Glutamatergic neuron (in vitro differentiated cells): ENCODE measurements at regions not wholly inside any gene's neighbourhood (a gene's known extent, or its start where the extent isn't known, plus 50 kb on each side); places are given as distances from the start of the nearest gene placed in this dataset.

ENCODE experiments used
- DNase-seq: peaks from one replicate; pipeline ENCODE4 v3.0.0; 2022
- H3K27ac Mint-ChIP-seq: one replicate; pipeline ENCODE4 v1.8.0; 2020; ENCODE audit warnings: mild to moderate bottlenecking, mixed read lengths, inconsistent platforms; ENCODE audit not compliant: unreplicated experiment
- H3K27me3 Mint-ChIP-seq: one replicate; pipeline ENCODE4 v1.8.0; 2020; ENCODE audit warnings: mild to moderate bottlenecking, moderate library complexity, mixed read lengths, inconsistent platforms; ENCODE audit not compliant: unreplicated experiment
- H3K36me3 Mint-ChIP-seq: one replicate; pipeline ENCODE4 v1.8.0; 2020; ENCODE audit warnings: mild to moderate bottlenecking, mixed read lengths, inconsistent platforms; ENCODE audit not compliant: unreplicated experiment
- H3K4me1 Mint-ChIP-seq: one replicate; pipeline ENCODE4 v1.8.0; 2020; ENCODE audit warnings: mild to moderate bottlenecking, low read depth, mixed read lengths, inconsistent platforms; ENCODE audit not compliant: unreplicated experiment
- H3K4me3 Mint-ChIP-seq: one replicate; pipeline ENCODE4 v1.8.0; 2020; ENCODE audit warnings: mild to moderate bottlenecking, mixed read lengths, inconsistent platforms; ENCODE audit not compliant: unreplicated experiment
- H3K9me3 Mint-ChIP-seq: one replicate; pipeline ENCODE4 v1.8.0; 2020; ENCODE audit warnings: mild to moderate bottlenecking, moderate library complexity, mixed read lengths, inconsistent platforms; ENCODE audit not compliant: unreplicated experiment
- CTCF ChIP-seq: fragments of 200-600 bp; sonication (generic); IDR thresholded peaks from one replicate; pipeline ENCODE4 v1.5.0; 2021; ENCODE audit not compliant: partially characterized antibody, unreplicated experiment

GRCh38 chr1:96967311-96967710, 245.7 kb downstream of the PTBP2 start:
- H3K9me3 Mint-ChIP-seq: no peaks in the 10 kb centered on the region
- peaks cover 19% of the 10 kb centered on the region for H3K4me1 Mint-ChIP-seq
- no peak overlapping the region for H3K27ac Mint-ChIP-seq
- no peak overlapping the region for H3K4me3 Mint-ChIP-seq
- no peaks in the 10 kb centered on the region for H3K36me3 Mint-ChIP-seq
- H3K27me3 Mint-ChIP-seq: peaks cover 1% of the 10 kb centered on the region
- TF ChIP-seq CTCF: no peak
- DNase-seq: no peak

GRCh38 chr1:96968541-96968940, 247.0 kb downstream of the PTBP2 start:
- Mint-ChIP-seq H3K4me1 (peaks cover 23% of the 10 kb centered on the region), H3K27me3 (peaks cover 1% of the 10 kb centered on the region), H3K4me3 (no peak overlapping the region), H3K27ac (no peak overlapping the region), H3K36me3 (no peaks in the 10 kb centered on the region), H3K9me3 (no peaks in the 10 kb centered on the region)
- DNase-seq: no peak
- TF ChIP-seq CTCF: no peak

- no peak for DNase-seq
- H3K36me3 Mint-ChIP-seq: no peaks in the 10 kb centered on the region
- H3K27me3 Mint-ChIP-seq: peaks cover 1% of the 10 kb centered on the region
- peak overlapping the region; percentile 43 for H3K27ac Mint-ChIP-seq
- H3K9me3 Mint-ChIP-seq: peaks cover 1% of the 10 kb centered on the region
- TF ChIP-seq CTCF: no peak
- H3K4me3 Mint-ChIP-seq: no peak overlapping the region
- H3K4me1 Mint-ChIP-seq: peaks cover 27% of the 10 kb centered on the region
Observed at GRCh38 chr1:96968983-96969382, 247.4 kb downstream of the PTBP2 start.

- peaks cover 1% of the 10 kb centered on the region for H3K9me3 Mint-ChIP-seq
- DNase-seq: no peak
- H3K27me3 Mint-ChIP-seq: peaks cover 1% of the 10 kb centered on the region
- H3K27ac Mint-ChIP-seq: no peak overlapping the region
- no peak for TF ChIP-seq CTCF
- H3K4me3 Mint-ChIP-seq: no peak overlapping the region
- no peaks in the 10 kb centered on the region for H3K36me3 Mint-ChIP-seq
- H3K4me1 Mint-ChIP-seq: peaks cover 26% of the 10 kb centered on the region
Observed at GRCh38 chr1:96969656-96970163, 248.1 kb downstream of the PTBP2 start.

GRCh38 chr1:96971439-96971838, 249.9 kb downstream of the PTBP2 start:
- Mint-ChIP-seq H3K36me3 (no peaks in the 10 kb centered on the region), H3K27me3 (peaks cover 1% of the 10 kb centered on the region), H3K27ac (no peak overlapping the region), H3K4me3 (no peak overlapping the region), H3K4me1 (peaks cover 21% of the 10 kb centered on the region), H3K9me3 (peaks cover 1% of the 10 kb centered on the region)
- DNase-seq: no peak
- TF ChIP-seq CTCF: no peak
